Stimulated activated memory B cell treated with anti-CD40 and anti-IgM and Interleukin-4, amounts not matched to agents 10 μg/mL and 1 μg/mL and 100 μg/mL, for 72 hours (primary cell): ENCODE measurements at regions not wholly inside any gene's neighbourhood (a gene's known extent, or its start where the extent isn't known, plus 50 kb on each side); places are given as distances from the start of the nearest gene placed in this dataset.

Experiments used
- ATAC-seq: fragments of 150-1000 bp; cut with Tn5 transposase; 2 replicates; pipeline ENCODE4 v1.10.0; 2021
- H3K27ac Mint-ChIP-seq: one replicate; pipeline ENCODE4 v1.8.0; 2022; ENCODE audit warnings: mild to moderate bottlenecking, mixed read lengths
- H3K27me3 Mint-ChIP-seq: one replicate; pipeline ENCODE4 v1.8.0; 2022; ENCODE audit warnings: mixed read lengths
- H3K36me3 Mint-ChIP-seq: one replicate; pipeline ENCODE4 v1.8.0; 2022; ENCODE audit warnings: mixed read lengths
- H3K4me1 Mint-ChIP-seq: one replicate; pipeline ENCODE4 v1.8.0; 2022; ENCODE audit warnings: mixed read lengths
- H3K4me3 Mint-ChIP-seq: one replicate; pipeline ENCODE4 v1.8.0; 2022; ENCODE audit warnings: mild to moderate bottlenecking, moderate library complexity, mixed read lengths
- H3K9me3 Mint-ChIP-seq: one replicate; pipeline ENCODE4 v1.8.0; 2022; ENCODE audit warnings: mixed read lengths

DNA sequence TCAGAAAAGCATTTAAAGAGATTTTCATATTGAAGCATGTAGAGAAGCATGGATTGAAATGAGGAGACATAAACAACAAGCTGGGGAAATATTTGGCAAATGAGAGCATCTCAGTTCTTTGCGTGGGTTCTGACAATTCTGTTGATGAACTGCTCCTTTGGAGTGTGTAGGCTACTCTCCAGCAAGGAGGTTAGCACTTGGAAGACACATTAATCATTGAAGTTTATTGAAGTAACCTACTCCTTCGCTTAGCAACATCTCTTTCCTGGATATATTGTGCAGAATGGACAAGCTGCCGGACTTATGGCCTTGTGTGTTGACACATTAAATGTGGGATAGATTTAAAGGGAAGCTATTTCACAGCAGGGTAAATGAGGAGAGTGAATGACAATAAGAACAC lies 354.5 kb upstream of the VWC2 start:
- no peak overlapping the region for H3K27ac Mint-ChIP-seq
- peaks cover 6% of the 10 kb centered on the region for H3K9me3 Mint-ChIP-seq
- no peaks in the 10 kb centered on the region for H3K27me3 Mint-ChIP-seq
- H3K4me3 Mint-ChIP-seq, result no peak overlapping the region
- ATAC-seq, result no peak
- H3K36me3 Mint-ChIP-seq, result no peaks in the 10 kb centered on the region
- H3K4me1 Mint-ChIP-seq, result no peaks in the 10 kb centered on the region

DNA sequence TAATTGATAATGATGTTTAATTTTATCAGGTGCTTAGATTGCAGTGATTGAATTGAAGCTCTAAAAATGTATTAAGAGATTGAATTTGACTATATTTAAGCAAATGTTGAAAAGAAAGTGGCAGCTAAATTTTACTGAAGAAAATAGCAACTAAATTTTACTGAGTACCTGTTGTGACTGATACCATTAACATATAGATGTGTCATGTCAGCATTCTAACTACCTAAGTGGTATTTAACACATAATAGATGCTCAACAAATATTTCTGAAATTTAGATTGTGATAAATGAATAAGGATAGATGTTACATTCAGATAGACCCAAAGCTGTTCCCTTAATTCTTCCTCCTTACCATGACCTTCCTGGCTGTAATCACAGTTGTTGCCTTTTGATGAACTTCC lies 350.9 kb upstream of the VWC2 start:
- no peak for ATAC-seq
- Mint-ChIP-seq H3K36me3 (no peaks in the 10 kb centered on the region), H3K27ac (no peak overlapping the region), H3K4me1 (no peaks in the 10 kb centered on the region), H3K4me3 (no peak overlapping the region), H3K27me3 (no peaks in the 10 kb centered on the region), H3K9me3 (peaks cover 2% of the 10 kb centered on the region)

DNA sequence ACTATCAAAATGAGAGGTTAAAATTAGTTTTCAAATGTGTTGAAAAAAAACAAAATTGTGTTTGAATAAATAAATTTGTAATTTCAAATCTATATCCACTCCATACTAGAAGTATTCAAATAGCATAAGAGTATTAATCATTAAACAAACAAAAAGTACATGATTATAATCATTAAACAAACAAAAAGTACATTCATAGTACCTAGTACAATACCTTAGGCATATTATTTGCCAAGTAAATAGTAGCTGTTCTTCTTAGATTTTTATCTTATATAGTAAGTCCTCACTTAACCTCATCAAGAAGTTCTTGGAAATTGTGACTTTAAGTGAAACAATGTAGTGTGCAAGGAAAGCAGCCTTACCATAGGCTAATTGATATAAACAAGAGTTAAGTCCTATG lies 349.3 kb upstream of the VWC2 start:
- H3K4me3 Mint-ChIP-seq, result no peak overlapping the region
- ATAC-seq, result no peak
- no peaks in the 10 kb centered on the region for H3K36me3 Mint-ChIP-seq
- H3K9me3 Mint-ChIP-seq, result peaks cover 2% of the 10 kb centered on the region
- H3K27ac Mint-ChIP-seq, result no peak overlapping the region
- H3K27me3 Mint-ChIP-seq, result no peaks in the 10 kb centered on the region
- H3K4me1 Mint-ChIP-seq, result no peaks in the 10 kb centered on the region

DNA sequence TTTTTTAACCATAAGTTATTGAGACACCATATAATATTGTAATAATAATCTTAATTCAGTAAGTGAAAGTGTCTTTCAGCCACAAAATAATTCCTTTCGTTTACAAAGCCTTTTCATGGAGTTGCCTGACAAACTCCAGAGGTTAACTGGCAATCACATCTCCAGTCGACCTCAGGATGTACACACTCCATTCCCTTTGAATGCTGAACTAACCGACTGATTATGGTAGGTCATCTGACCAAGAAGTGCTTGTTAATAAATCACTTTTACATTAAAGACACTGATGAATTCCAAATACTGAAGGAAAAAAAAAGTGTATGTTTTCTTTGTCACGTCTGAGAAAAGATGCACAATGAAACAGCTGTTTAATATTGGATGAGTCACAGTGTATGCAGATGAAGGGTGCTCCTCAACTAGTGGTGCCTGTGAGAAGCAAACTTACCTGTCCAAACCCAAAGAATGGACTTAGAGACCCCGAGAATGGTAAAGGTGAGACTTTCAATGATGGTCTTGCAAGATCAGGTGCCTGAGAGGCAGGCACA lies 348.1 kb upstream of the VWC2 start:
- Mint-ChIP-seq H3K4me3 (no peak overlapping the region), H3K27ac (no peak overlapping the region), H3K27me3 (no peaks in the 10 kb centered on the region), H3K4me1 (no peaks in the 10 kb centered on the region), H3K36me3 (no peaks in the 10 kb centered on the region), H3K9me3 (peaks cover 5% of the 10 kb centered on the region)
- no peak for ATAC-seq

DNA sequence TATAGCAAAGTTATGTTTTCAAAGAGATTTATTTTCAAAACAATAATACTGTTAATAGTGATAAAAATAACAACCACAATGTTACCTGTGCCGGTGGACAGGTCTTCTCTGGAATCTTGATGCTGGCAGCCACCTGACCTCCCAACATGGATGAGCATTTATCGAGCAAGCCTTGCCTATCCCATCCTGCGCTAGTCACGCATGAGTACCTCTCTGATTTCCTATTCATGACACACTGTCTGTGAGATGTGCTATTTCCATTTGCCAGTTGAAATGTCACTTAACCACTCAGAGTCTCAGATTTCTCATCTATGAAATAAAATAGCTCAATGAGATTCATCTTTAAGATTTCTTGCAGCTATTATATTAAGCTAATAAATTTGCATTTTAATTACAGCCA lies 341.2 kb upstream of the VWC2 start:
- H3K4me1 Mint-ChIP-seq, result no peaks in the 10 kb centered on the region
- no peaks in the 10 kb centered on the region for H3K27me3 Mint-ChIP-seq
- H3K36me3 Mint-ChIP-seq, result no peaks in the 10 kb centered on the region
- no peak overlapping the region for H3K4me3 Mint-ChIP-seq
- no peak for ATAC-seq
- no peak overlapping the region for H3K27ac Mint-ChIP-seq
- H3K9me3 Mint-ChIP-seq, result peaks cover 3% of the 10 kb centered on the region

DNA sequence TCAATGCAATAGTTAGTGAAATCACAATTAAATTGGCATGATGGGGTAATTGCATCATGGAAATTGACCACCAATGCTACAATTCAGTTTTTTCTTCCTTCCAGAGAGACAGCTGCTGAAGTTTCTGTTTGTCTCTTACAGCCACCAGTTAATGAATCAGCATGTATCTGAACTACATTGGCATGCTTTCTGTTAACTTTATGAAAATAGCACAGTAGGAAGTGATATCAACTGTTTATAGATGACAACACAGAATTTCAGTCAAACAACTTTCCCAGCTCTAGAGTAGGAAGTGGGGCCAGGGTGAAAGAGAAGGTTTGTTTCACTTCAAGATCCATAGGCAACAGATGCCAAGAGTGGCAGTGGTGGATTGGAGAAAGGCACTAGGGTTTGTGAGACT lies 339.6 kb upstream of the VWC2 start:
- Mint-ChIP-seq H3K9me3 (peaks cover 3% of the 10 kb centered on the region), H3K27me3 (no peaks in the 10 kb centered on the region), H3K27ac (no peak overlapping the region), H3K4me3 (no peak overlapping the region), H3K4me1 (no peaks in the 10 kb centered on the region), H3K36me3 (no peaks in the 10 kb centered on the region)
- no peak for ATAC-seq

DNA sequence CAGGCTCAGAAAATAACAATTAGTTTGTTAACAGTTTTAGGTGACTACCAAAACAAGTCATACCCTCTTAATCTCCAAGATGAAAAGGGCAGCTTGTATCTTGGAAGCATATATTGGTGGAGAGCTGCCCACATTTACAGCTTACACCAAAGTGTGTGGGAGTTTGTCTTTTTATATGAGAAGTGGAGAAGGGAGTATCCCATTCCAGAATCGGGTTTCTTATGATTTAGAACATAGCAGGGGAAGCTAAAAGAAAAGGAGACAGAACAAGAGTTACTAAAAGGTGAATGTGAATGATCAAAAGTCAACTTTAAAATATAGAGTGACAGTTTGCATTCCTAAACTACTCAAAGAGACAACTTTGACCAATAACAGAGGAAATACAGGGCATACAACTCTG lies 338.6 kb upstream of the VWC2 start:
- Mint-ChIP-seq H3K27ac (no peak overlapping the region), H3K36me3 (no peaks in the 10 kb centered on the region), H3K27me3 (no peaks in the 10 kb centered on the region), H3K9me3 (no peaks in the 10 kb centered on the region), H3K4me1 (no peaks in the 10 kb centered on the region), H3K4me3 (no peak overlapping the region)
- ATAC-seq, result no peak

DNA sequence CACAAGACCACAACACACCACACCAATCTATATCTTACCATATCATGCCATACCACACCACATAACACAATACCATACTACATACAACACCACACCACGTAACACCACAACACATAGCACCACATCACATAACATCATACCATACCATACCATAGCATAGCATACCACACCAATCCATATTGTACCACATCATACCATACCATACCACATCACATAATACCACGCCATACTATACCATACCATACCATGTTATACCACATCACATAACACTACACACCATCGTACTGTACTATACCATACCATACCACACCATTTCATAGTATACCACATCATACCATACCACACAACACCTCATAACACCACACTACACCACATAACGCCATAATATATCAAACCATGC lies 335.2 kb upstream of the VWC2 start:
- Mint-ChIP-seq H3K4me1 (no peaks in the 10 kb centered on the region), H3K27me3 (no peaks in the 10 kb centered on the region), H3K4me3 (no peak overlapping the region), H3K27ac (no peak overlapping the region), H3K36me3 (no peaks in the 10 kb centered on the region), H3K9me3 (no peaks in the 10 kb centered on the region)
- ATAC-seq, result no peak

DNA sequence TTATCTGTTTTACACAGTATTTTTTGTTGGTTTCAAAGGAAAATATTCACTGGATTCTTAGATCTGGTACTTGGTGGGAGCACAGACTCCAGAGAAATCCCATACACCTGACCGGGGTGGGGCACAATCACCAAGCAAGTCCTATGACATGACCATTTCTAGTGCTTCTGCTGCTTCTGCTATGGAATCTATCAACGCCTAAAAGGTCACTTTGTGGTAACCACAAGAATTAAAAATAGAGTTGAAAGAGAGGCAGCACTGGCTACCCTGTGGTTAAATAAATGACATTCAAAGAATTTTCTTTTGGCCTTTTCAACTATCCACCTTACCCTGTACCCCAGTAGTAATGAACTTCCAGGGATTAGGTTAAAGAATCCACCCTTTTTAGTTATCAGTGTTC lies 329.9 kb upstream of the VWC2 start:
- Mint-ChIP-seq H3K27ac (no peak overlapping the region), H3K4me1 (no peaks in the 10 kb centered on the region), H3K36me3 (no peaks in the 10 kb centered on the region), H3K4me3 (no peak overlapping the region), H3K27me3 (no peaks in the 10 kb centered on the region), H3K9me3 (peaks cover 3% of the 10 kb centered on the region)
- no peak for ATAC-seq

DNA sequence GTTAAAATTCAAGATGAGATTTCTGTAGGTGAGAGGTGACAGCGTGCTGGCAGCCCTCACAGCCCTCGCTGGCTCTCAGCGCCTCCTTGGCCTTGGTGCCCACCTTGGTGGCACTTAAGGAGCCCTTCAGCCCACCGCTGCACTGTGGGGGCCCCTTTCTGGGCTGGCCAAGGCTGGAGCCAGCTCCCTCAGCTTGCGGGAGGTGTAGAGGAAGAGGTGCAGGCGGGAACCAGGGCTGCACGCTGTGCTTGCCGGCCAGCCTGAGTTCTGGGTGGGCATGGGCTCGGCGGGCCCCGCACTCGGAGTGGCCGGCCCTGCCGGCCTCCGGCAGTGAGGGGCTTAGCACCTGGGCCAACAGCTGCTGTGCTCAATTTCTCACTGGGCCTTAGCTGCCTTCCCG lies 320.0 kb upstream of the VWC2 start:
- H3K4me3 Mint-ChIP-seq, result no peak overlapping the region
- peaks cover 3% of the 10 kb centered on the region for H3K9me3 Mint-ChIP-seq
- no peaks in the 10 kb centered on the region for H3K36me3 Mint-ChIP-seq
- no peaks in the 10 kb centered on the region for H3K27me3 Mint-ChIP-seq
- ATAC-seq, result no peak
- H3K27ac Mint-ChIP-seq, result no peak overlapping the region
- no peaks in the 10 kb centered on the region for H3K4me1 Mint-ChIP-seq

DNA sequence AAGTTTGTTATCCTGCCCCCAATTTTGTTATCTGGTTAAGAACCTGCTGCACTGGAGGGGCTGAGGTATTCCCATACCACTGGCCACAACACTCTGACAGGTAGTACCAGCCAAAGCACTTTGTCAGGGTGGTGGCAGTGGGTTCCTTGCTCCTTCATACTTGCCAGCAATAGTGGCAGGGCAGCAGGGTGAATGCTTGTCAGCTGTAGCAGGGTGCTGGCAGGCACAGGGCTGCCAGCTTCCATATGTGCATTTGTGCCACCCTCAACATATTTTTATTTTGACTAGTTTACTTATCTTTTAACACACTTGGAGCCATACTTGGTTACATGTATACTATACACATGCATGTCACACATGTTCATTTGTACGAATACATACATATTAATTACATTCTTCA lies 294.0 kb upstream of the VWC2 start:
- Mint-ChIP-seq H3K27ac (no peak overlapping the region), H3K9me3 (peaks cover 12% of the 10 kb centered on the region), H3K4me3 (no peak overlapping the region), H3K36me3 (no peaks in the 10 kb centered on the region), H3K27me3 (no peaks in the 10 kb centered on the region), H3K4me1 (no peaks in the 10 kb centered on the region)
- no peak for ATAC-seq

DNA sequence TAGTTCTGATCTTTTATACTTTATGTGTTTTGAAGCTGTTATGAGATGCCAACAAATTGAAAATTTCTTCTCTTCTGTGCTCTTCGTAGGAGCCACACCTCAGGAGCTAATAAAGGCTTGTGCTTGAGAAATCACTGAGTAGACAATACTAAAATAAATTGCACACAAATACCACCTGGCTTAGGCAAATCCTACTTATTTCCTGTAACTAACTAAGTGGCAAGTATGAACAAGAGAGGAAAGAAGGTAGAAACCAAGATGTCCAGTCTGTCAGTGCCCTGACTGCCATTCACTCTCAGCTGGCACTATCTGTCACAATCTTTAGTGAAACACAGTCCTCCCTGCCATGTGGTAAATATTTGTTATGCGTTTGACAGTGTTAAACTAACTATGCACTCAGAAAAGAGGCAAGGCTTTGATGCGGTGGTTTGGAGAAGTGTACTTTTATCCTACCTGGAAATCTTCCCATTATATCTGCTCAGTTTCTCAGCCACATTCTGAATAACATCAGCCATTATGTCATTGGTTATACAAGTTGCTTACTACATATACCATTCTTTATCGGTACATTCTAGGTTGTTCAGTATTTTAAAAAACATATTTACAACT lies 293.4 kb upstream of the VWC2 start:
- Mint-ChIP-seq H3K27me3 (no peaks in the 10 kb centered on the region), H3K4me1 (no peaks in the 10 kb centered on the region), H3K4me3 (no peak overlapping the region), H3K36me3 (no peaks in the 10 kb centered on the region), H3K27ac (no peak overlapping the region), H3K9me3 (peaks cover 9% of the 10 kb centered on the region)
- no peak for ATAC-seq

DNA sequence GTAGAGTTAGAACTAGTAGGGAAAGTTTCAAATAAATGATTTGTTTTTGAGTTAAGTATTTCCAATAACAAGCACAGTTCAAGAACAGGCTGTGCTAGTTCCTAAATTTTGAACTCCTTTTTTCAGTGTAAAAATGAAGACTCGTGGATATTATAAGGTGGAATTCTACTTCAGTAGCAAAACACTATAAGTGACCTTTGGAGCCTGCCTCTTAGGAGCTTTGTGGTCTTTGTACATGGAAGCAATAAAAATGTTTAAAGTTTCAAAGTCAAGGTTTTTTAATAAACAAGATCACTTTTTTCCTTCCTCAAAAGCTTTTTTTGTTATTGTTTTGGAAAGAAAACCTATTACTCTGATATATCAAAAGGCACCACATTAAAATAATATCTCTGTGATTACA lies 292.4 kb upstream of the VWC2 start:
- H3K36me3 Mint-ChIP-seq, result no peaks in the 10 kb centered on the region
- no peaks in the 10 kb centered on the region for H3K4me1 Mint-ChIP-seq
- H3K27me3 Mint-ChIP-seq, result no peaks in the 10 kb centered on the region
- H3K4me3 Mint-ChIP-seq, result no peak overlapping the region
- H3K9me3 Mint-ChIP-seq, result peaks cover 9% of the 10 kb centered on the region
- no peak overlapping the region for H3K27ac Mint-ChIP-seq
- no peak for ATAC-seq

DNA sequence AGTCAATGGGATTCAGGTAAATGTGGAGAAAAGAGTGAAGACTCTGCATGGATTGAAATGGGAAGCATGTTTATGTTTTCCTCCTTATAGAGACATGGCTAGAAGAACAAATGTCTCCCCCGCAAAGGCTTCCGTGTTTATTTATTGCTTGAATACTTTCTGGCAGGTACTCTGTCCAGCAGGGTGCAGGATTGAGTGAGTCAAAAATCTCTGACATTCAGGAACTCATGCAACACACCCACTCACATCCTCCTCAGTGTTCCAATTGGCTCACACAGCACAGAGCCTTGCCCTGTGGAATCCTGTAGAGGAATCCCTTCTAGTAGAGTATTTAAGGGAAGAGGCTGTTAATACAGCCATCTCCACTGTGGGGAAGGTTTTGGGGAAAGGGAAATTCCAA lies 290.3 kb upstream of the VWC2 start:
- no peak for ATAC-seq
- Mint-ChIP-seq H3K27ac (no peak overlapping the region), H3K27me3 (no peaks in the 10 kb centered on the region), H3K36me3 (no peaks in the 10 kb centered on the region), H3K4me3 (no peak overlapping the region), H3K9me3 (peaks cover 3% of the 10 kb centered on the region), H3K4me1 (no peaks in the 10 kb centered on the region)

DNA sequence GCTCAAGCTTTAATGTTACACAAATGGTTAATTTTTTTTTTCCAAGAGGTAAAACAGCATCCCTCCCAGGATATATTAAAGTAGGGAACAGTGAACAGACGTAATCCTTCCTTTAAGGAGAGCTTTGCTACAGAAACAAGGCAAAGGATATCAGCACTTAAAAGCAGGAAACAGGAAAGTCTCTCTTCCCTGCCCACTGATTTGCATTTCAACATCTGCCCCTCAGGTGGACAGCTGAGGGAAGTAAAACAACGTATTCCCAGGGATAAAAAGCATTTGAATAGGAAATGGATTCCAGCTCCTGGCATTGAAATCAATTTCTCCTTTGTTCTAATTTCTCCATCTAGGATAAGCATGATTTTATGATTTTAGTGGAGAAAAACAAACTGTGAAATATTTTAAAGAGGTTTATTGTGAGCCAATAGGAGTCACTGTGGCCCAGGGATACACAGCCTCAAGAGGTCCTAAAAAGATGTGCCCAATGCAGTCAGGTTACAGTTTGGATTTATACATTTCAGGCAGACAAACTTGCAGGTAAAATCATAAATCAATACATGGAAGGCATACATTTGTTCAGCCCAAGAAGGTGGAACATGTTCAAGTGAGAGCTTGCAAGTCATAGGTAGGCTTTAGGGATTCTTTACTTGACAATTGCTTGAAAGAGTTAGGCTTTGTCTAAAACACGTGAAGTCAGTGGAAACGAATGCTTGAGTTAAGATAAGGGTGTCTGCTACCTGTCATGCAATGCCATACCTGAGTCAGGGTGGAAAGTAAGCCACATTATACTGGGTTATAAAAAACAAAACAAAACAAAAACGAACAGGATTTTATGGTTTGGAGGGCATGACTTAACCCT lies 286.2 kb upstream of the VWC2 start:
- no peak for ATAC-seq
- Mint-ChIP-seq H3K27ac (no peak overlapping the region), H3K4me1 (no peaks in the 10 kb centered on the region), H3K9me3 (no peaks in the 10 kb centered on the region), H3K36me3 (no peaks in the 10 kb centered on the region), H3K4me3 (no peak overlapping the region), H3K27me3 (no peaks in the 10 kb centered on the region)

DNA sequence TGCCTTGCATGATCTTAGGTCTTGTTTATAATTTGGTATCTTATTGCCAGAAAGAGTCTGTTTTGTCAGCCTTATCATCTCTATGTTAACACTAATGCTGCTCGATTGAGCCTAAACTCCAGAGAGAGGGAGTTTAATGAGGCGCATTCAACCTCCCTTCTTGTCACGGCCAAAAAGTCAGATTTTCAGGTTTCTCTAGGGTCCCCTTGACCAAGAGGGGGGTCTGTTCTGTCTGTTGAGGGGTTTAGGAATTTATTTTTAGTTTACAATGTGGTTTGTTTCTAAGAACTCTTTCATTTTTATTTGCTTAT lies 285.7 kb upstream of the VWC2 start:
- ATAC-seq, result no peak
- H3K27ac Mint-ChIP-seq, result no peak overlapping the region
- H3K4me1 Mint-ChIP-seq, result no peaks in the 10 kb centered on the region
- H3K4me3 Mint-ChIP-seq, result no peak overlapping the region
- H3K9me3 Mint-ChIP-seq, result no peaks in the 10 kb centered on the region
- H3K27me3 Mint-ChIP-seq, result no peaks in the 10 kb centered on the region
- H3K36me3 Mint-ChIP-seq, result no peaks in the 10 kb centered on the region
